Progenitor cell of endocrine pancreas (in vitro differentiated cells): ENCODE measurements at regions not wholly inside any gene's neighbourhood (a gene's known extent, or its start where the extent isn't known, plus 50 kb on each side); places are given as distances from the start of the nearest gene placed in this dataset.

Experiments used
- DNase-seq: peaks from one replicate; pipeline ENCODE4 v3.0.0; 2021; ENCODE audit warnings: low spot score; ENCODE audit not compliant: unreplicated experiment
- H3K27ac Mint-ChIP-seq: 2 replicates; pipeline ENCODE4 v1.8.0; 2021; ENCODE audit warnings: mild to moderate bottlenecking, moderate library complexity, mixed read lengths
- H3K27me3 Mint-ChIP-seq: 2 replicates; pipeline ENCODE4 v1.8.0; 2021; ENCODE audit warnings: mixed read lengths
- H3K36me3 Mint-ChIP-seq: 2 replicates; pipeline ENCODE4 v1.8.0; 2022; ENCODE audit warnings: mixed read lengths; ENCODE audit not compliant: insufficient read depth
- H3K4me1 Mint-ChIP-seq: 2 replicates; pipeline ENCODE4 v1.8.0; 2021; ENCODE audit warnings: low read depth, mixed read lengths
- H3K4me3 Mint-ChIP-seq: 2 replicates; pipeline ENCODE4 v1.8.0; 2021; ENCODE audit warnings: low read depth, mild to moderate bottlenecking, moderate library complexity, mixed read lengths
- H3K9me3 Mint-ChIP-seq: 2 replicates; pipeline ENCODE4 v1.8.0; 2021; ENCODE audit warnings: low read depth, mixed read lengths
- CTCF ChIP-seq: fragments of 200-600 bp; sonication (generic); IDR thresholded peaks from one replicate; pipeline ENCODE4 v1.5.0; 2021; ENCODE audit warnings: antibody characterized with exemption, mild to moderate bottlenecking; ENCODE audit not compliant: unreplicated experiment

GRCh38 chr9:126126807-126127206 lies 199.8 kb upstream of the MVB12B start:
- H3K4me3 Mint-ChIP-seq, result no peak overlapping the region
- H3K9me3 Mint-ChIP-seq, result no peaks in the 10 kb centered on the region
- H3K27ac Mint-ChIP-seq, result no peak overlapping the region
- no peaks in the 10 kb centered on the region for H3K4me1 Mint-ChIP-seq
- TF ChIP-seq CTCF, result no peak
- no peak for DNase-seq
- no peaks in the 10 kb centered on the region for H3K36me3 Mint-ChIP-seq
- H3K27me3 Mint-ChIP-seq, result peaks cover 65% of the 10 kb centered on the region

GRCh38 chr9:126127591-126127990 lies 199.0 kb upstream of the MVB12B start:
- no peak for TF ChIP-seq CTCF
- no peak for DNase-seq
- H3K4me1 Mint-ChIP-seq, result no peaks in the 10 kb centered on the region
- H3K36me3 Mint-ChIP-seq, result no peaks in the 10 kb centered on the region
- H3K4me3 Mint-ChIP-seq, result no peak overlapping the region
- no peak overlapping the region for H3K27ac Mint-ChIP-seq
- H3K9me3 Mint-ChIP-seq, result peaks cover 1% of the 10 kb centered on the region
- peaks cover 63% of the 10 kb centered on the region for H3K27me3 Mint-ChIP-seq

- Mint-ChIP-seq H3K9me3 (peaks cover 9% of the 10 kb centered on the region), H3K27me3 (peaks cover 53% of the 10 kb centered on the region), H3K4me1 (no peaks in the 10 kb centered on the region), H3K4me3 (no peak overlapping the region), H3K27ac (no peak overlapping the region), H3K36me3 (no peaks in the 10 kb centered on the region)
- no peak for TF ChIP-seq CTCF
- no peak for DNase-seq
These were observed 198.0 kb upstream of the MVB12B start for GRCh38 chr9:126128494-126129142.

GRCh38 chr9:126131066-126132010 lies 195.3 kb upstream of the MVB12B start:
- no peak for DNase-seq
- no peaks in the 10 kb centered on the region for H3K36me3 Mint-ChIP-seq
- TF ChIP-seq CTCF, result no peak
- H3K4me1 Mint-ChIP-seq, result no peaks in the 10 kb centered on the region
- no peak overlapping the region for H3K27ac Mint-ChIP-seq
- H3K4me3 Mint-ChIP-seq, result no peak overlapping the region
- peaks cover 12% of the 10 kb centered on the region for H3K9me3 Mint-ChIP-seq
- peaks cover 42% of the 10 kb centered on the region for H3K27me3 Mint-ChIP-seq

- H3K9me3 Mint-ChIP-seq, result peaks cover 17% of the 10 kb centered on the region
- no peak overlapping the region for H3K27ac Mint-ChIP-seq
- TF ChIP-seq CTCF, result no peak
- H3K4me1 Mint-ChIP-seq, result no peaks in the 10 kb centered on the region
- no peak overlapping the region for H3K4me3 Mint-ChIP-seq
- DNase-seq, result no peak
- no peaks in the 10 kb centered on the region for H3K36me3 Mint-ChIP-seq
- H3K27me3 Mint-ChIP-seq, result peaks cover 31% of the 10 kb centered on the region
These were observed 193.9 kb upstream of the MVB12B start for GRCh38 chr9:126132746-126133145.
